ENCODE measurements at regions not wholly inside any gene's neighbourhood (a gene's known extent, or its start where the extent isn't known, plus 50 kb on each side); places are given as distances from the start of the nearest gene placed in this dataset.

DNA sequence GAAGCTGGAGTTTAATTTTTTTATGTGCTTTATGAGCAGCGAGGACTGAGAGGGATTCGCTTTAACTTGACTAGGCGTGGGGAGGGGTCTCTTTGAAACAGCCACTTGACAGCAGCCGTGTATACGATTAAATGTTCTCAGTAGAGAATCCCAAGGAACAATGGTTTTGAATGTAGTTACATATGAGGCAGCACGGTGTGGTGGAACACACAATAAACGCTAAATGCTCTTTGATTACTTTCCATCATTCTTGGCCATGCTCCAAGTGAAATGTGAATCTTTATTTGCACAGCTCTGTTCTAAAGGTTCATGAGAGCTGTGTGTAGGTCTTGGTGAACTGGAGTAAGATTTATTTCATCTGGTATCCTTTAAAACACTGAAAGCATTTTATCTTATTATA, 251.4 kb upstream of the TGFBR2 start:
- Histone ChIP-seq H3K9ac (ENCODE audit: extremely low read depth, low read length, poor library complexity, severe bottlenecking) (no peak overlapping the region), H3K27ac (ENCODE audit: low read depth, low read length) (no peak overlapping the region), H3K36me3 (ENCODE audit: control insufficient read depth, insufficient read depth, low read length) (no peaks in the 10 kb centered on the region), H3K27me3 (ENCODE audit: control insufficient read depth, insufficient read depth, low read length, poor library complexity, severe bottlenecking) (no peaks in the 10 kb centered on the region), H3K4me1 (ENCODE audit: control insufficient read depth, insufficient read depth, low read length) (peaks cover under 1% of the 10 kb centered on the region), H3K9me3 (ENCODE audit: control insufficient read depth, low read length) (no peaks in the 10 kb centered on the region), H3K4me3 (ENCODE audit: low read length) (no peak overlapping the region)
- Mint-ChIP-seq H3K36me3 (ENCODE audit: low read depth) (no peaks in the 10 kb centered on the region), H3K27ac (no peak overlapping the region), H3K27me3 (ENCODE audit: insufficient read depth) (no peaks in the 10 kb centered on the region), H3K4me3 (no peak overlapping the region), H3K4me1 (peaks cover under 1% of the 10 kb centered on the region), H3K9me3 (no peaks in the 10 kb centered on the region)
- DNase-seq: no peak
- TF ChIP-seq, protein P1, sequence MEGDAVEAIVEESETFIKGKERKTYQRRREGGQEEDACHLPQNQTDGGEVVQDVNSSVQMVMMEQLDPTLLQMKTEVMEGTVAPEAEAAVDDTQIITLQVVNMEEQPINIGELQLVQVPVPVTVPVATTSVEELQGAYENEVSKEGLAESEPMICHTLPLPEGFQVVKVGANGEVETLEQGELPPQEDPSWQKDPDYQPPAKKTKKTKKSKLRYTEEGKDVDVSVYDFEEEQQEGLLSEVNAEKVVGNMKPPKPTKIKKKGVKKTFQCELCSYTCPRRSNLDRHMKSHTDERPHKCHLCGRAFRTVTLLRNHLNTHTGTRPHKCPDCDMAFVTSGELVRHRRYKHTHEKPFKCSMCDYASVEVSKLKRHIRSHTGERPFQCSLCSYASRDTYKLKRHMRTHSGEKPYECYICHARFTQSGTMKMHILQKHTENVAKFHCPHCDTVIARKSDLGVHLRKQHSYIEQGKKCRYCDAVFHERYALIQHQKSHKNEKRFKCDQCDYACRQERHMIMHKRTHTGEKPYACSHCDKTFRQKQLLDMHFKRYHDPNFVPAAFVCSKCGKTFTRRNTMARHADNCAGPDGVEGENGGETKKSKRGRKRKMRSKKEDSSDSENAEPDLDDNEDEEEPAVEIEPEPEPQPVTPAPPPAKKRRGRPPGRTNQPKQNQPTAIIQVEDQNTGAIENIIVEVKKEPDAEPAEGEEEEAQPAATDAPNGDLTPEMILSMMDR (conservative IDR thresholded peaks at IDR 0.05): no peak
- WGBS, 2 experiments (ENCODE audit: insufficient coverage in 1 of 2, insufficient read length in 1 of 2): 92 to 94% methylated on average over 7 of the region's 7 CpGs

GRCh38 chr3:30355622-30356021, 250.8 kb upstream of the TGFBR2 start:
- no peaks in the 10 kb centered on the region for H3K27me3 Mint-ChIP-seq (ENCODE audit: insufficient read depth)
- H3K27ac Mint-ChIP-seq: no peak overlapping the region
- WGBS, 2 experiments (ENCODE audit: insufficient coverage in 1 of 2, insufficient read length in 1 of 2): 81 to 100% methylated on average over 1 of the region's 1 CpG
- H3K27me3 ChIP-seq (ENCODE audit: control insufficient read depth, insufficient read depth, low read length, poor library complexity, severe bottlenecking): no peaks in the 10 kb centered on the region
- H3K9me3 Mint-ChIP-seq: no peaks in the 10 kb centered on the region
- no peaks in the 10 kb centered on the region for H3K36me3 Mint-ChIP-seq (ENCODE audit: low read depth)
- no peak overlapping the region for H3K27ac ChIP-seq (ENCODE audit: low read depth, low read length)
- no peak overlapping the region for H3K4me3 Mint-ChIP-seq
- no peaks in the 10 kb centered on the region for H3K36me3 ChIP-seq (ENCODE audit: control insufficient read depth, insufficient read depth, low read length)
- H3K4me1 Mint-ChIP-seq: no peaks in the 10 kb centered on the region
- no peak for DNase-seq
- H3K4me1 ChIP-seq (ENCODE audit: control insufficient read depth, insufficient read depth, low read length): no peaks in the 10 kb centered on the region
- no peak overlapping the region for H3K4me3 ChIP-seq (ENCODE audit: low read length)
- no peak overlapping the region for H3K9ac ChIP-seq (ENCODE audit: extremely low read depth, low read length, poor library complexity, severe bottlenecking)
- TF ChIP-seq, protein P1 (conservative IDR thresholded peaks at IDR 0.05): no peak
- no peaks in the 10 kb centered on the region for H3K9me3 ChIP-seq (ENCODE audit: control insufficient read depth, low read length)

GRCh38 chr3:30356866-30357753, 249.3 kb upstream of the TGFBR2 start:
- Mint-ChIP-seq H3K9me3 (no peaks in the 10 kb centered on the region), H3K36me3 (ENCODE audit: low read depth) (no peaks in the 10 kb centered on the region), H3K27ac (no peak overlapping the region), H3K4me1 (no peaks in the 10 kb centered on the region), H3K27me3 (ENCODE audit: insufficient read depth) (no peaks in the 10 kb centered on the region), H3K4me3 (no peak overlapping the region)
- WGBS, 2 experiments (ENCODE audit: insufficient coverage in 1 of 2, insufficient read length in 1 of 2): 90 to 95% methylated on average over 2 to 6 of the region's 6 CpGs
- no peak for DNase-seq
- TF ChIP-seq, protein P1 (conservative IDR thresholded peaks at IDR 0.05): no peak
- no peak overlapping the region for H3K4me3 ChIP-seq (ENCODE audit: low read length)
- H3K9ac ChIP-seq (ENCODE audit: extremely low read depth, low read length, poor library complexity, severe bottlenecking): no peak overlapping the region
- no peak overlapping the region for H3K27ac ChIP-seq (ENCODE audit: low read depth, low read length)
- no peaks in the 10 kb centered on the region for H3K9me3 ChIP-seq (ENCODE audit: control insufficient read depth, low read length)
- H3K4me1 ChIP-seq (ENCODE audit: control insufficient read depth, insufficient read depth, low read length): no peaks in the 10 kb centered on the region
- no peaks in the 10 kb centered on the region for H3K27me3 ChIP-seq (ENCODE audit: control insufficient read depth, insufficient read depth, low read length, poor library complexity, severe bottlenecking)
- no peaks in the 10 kb centered on the region for H3K36me3 ChIP-seq (ENCODE audit: control insufficient read depth, insufficient read depth, low read length)

Measured in endodermal cell (in vitro differentiated cells).